Non-pigmented ciliary epithelial cell (primary cell): ENCODE measurements at regions not wholly inside any gene's neighbourhood (a gene's known extent, or its start where the extent isn't known, plus 50 kb on each side); places are given as distances from the start of the nearest gene placed in this dataset.
A peak's percentile ranks its signal among the peaks of the same experiment; 100 is the strongest.

ENCODE experiments used
- DNase-seq: peaks from one replicate; pipeline ENCODE4 v3.0.0-alpha.2; 2010; ENCODE audit warnings: low read depth

GRCh38 chr16:86889974-86890373 is 311.6 kb downstream of the FOXL1 start:
- no peak for DNase-seq

- DNase-seq = no peak
These were observed 312.8 kb downstream of the FOXL1 start for GRCh38 chr16:86891121-86891520.

DNA sequence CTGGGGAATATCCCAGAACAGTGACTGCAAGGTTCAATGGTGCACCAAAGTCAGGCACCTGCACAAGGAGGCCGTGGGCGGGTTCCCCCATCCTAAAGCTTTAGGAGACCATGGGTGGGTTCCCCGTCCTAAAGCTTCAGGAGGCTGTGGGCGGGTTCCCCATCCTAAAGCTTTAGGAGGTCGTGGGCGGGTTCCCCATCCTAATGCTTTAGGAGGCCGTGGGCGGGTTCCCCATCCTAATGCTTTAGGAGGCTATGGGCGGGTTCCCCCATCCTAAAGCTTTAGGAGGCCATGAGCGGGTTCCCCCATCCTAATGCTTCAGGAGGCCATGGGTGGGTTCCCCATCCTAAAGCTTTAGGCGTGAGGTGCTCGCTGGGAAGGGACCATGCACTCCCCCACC is 313.3 kb downstream of the FOXL1 start:
- DNase-seq = no peak

DNA sequence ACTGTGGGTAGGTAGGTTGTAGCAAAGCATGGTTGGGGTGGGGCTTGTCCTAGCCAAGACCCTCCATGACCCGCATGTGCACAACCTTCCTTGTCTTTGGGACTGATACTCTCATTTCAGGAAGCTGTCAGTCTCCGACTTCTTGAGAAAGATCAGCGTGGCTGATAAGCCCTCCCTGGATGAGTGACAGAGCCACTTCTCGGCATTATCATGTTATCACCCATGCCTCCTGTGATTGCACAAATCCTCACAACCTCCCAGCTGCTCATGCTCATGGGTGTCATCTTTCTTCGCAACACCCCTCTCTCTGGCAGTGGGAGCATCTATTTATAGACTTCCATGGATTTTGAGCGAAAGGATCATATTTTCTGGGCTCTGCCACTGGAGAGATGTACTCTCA is 314.2 kb downstream of the FOXL1 start:
- DNase-seq = no peak

GRCh38 chr16:86893506-86893905 is 315.2 kb downstream of the FOXL1 start:
- DNase-seq = no peak

GRCh38 chr16:86894029-86894567 is 315.7 kb downstream of the FOXL1 start:
- DNase-seq = no peak

DNA sequence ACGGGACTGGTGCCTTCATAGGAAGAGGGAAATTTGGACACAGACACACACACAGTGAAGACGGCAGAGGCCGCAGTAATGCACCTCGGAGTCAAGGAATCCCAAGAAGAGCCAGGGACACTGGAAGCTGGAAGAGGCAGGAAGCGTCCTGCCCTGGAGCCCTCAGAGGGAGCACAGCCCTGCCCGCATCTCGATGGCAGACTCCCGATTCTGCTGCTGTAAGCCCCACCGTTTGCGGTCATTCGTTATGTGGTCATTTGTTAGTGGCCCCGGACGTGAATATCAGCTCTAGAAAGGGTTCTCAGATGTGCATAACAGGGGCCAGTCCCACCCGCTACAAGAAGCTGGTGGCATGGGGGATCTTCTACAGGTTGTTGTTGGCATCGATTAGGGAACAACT is 316.6 kb downstream of the FOXL1 start:
- DNase-seq = no peak

GRCh38 chr16:86895606-86896005 is 317.3 kb downstream of the FOXL1 start:
- no peak for DNase-seq

DNA sequence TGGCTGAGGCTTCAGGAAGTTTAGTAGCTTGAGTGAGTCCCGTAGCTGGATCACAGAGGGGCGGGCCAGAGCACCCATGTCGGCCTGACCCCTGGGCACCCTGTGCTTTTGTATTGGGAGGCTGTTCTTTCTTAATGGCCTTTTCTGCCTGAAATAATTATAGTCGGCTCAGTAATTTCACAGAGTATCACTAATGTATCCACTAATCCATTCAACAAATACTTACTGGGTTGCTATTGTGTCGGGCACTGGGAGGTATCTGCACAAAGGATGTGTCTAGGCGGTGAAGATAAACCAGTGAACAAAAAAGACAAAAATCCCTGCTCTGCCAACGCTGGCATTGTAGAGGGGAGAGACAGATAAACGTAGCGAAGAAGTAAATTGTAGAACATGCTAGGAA is 318.6 kb downstream of the FOXL1 start:
- DNase-seq = no peak

GRCh38 chr16:86897486-86897885 is 319.1 kb downstream of the FOXL1 start:
- no peak for DNase-seq

DNA sequence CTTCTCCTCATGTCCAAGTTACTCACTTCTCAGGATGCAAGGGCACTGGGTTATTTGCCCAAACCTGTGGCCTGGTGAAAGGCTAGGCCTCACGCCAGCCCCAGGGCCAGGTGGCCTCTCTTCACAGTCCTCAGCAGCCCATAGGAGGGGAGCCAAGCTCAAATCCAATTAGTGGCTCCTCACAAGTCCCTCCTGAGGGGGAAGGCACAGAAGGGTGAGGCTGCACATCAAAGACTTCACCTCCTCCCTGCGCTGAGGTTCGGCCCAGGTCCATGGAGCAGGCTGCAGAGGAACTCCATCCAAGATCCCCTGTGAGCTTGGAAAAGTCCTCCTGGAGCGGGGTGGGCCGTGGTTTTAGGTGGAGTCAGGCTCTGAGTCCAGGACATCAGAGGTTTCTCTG is 320.0 kb downstream of the FOXL1 start:
- DNase-seq = no peak

- no peak for DNase-seq
These were observed 320.8 kb downstream of the FOXL1 start for GRCh38 chr16:86899151-86899550.

GRCh38 chr16:86899757-86900156 is 321.4 kb downstream of the FOXL1 start:
- no peak for DNase-seq

DNA sequence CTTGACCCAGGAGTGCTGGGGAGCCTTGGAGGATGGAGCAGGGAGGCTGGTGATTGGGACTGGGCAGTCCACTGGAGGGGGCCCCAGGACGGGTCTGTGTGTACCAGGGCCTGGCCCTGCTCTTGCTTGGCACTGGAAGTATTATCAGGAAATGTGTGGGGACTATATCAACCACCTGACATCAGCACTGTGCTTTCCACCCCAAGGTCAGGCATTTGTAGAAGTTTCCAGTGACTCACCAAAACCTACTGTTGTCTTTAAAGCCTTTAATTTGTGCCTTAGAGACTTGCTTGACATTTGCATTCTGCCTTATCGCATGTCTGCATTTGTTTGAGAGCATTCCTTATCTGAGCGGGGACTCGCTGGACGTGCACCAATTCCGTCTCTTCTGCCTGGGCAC is 323.1 kb downstream of the FOXL1 start:
- peak; percentile 34 for DNase-seq

DNA sequence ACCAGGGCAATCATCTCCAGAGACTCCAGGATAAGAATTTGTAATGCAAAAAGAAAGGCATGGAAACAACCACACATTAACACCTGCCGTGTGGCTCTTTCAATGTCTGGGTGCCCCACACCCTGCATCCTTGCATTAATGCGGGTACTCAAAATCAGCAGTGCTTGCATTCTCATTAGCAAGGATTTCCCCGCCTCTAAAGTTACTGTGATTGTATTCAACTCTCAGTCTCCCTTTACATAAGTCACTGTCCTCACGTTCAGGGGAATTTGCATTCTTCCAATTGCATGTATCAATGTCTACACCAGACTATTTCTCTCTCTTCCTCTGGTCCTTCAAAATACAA is 324.3 kb downstream of the FOXL1 start:
- DNase-seq = no peak

GRCh38 chr16:86903068-86903467 is 324.7 kb downstream of the FOXL1 start:
- DNase-seq = no peak

DNA sequence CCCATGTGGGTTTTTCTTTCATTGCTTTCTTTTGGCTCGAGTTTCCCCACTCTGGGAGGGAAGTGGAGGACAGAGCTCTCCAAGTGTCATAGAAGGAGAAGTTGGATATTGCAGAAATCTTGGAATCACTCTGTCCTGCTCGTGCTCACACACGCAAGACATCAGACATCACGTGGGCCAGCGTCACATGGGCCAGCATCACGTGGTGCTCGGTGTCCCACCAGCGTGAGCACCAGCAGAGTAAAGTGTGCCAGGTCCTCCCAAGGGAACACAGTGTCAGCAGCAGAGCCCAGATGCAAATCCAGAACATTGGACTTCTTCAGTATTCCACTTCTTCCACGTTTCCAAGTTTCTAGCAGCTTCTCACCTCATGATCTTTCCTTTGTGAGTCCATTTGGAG is 327.0 kb downstream of the FOXL1 start:
- DNase-seq = no peak

DNA sequence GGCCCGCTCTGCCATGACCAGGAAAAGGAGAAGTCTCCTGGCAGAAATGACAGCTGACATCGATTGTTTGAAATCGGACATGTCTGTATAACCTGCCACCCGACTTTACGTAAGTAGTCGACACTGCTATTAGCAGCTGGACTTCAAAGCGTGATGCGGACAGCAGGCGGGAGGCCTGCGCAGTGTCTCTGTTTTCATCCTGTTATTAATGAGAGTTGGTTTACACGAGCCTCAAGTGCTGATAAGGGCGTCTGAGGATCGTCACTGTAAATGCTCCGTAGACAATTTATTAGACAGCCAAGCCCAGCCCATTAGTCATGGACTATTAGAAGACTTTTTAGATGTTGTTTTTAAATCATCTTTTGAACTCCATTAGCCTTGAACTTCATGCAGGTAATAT is 328.3 kb downstream of the FOXL1 start:
- DNase-seq = no peak

DNA sequence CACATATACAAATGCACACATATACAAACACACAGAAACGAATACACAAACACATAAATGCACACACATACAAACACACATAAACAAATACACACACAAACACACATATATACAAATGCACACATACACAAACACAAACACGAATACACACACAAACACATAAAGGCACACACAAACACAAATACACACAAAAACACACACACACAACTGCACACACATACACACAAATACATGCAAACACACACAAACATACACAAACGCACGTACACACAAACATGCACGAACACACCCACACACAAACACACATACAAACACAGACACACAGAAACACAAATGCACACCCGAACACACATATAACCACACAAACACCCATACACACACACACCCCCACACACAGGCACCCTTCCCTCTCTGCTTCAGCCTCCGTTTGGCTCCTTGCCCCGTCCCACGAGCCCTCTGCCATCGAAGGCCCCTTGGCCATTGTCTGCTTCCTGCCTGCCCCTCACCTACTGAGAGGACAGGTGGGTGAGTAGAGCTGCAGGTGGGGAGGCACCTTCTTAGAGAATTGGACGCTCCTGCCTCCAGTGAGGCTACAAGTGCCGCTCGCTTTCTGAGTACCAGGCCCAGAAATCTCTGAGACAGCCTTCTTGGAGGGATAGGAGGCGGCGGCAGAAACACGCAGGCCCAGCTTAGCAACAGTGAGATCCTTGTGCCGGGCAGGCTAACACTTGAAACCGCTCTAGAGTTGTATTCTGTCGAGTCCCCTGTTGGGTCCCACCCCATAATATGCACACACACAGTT is 331.2 kb downstream of the FOXL1 start:
- no peak for DNase-seq

GRCh38 chr16:86910161-86910769 is 331.9 kb downstream of the FOXL1 start:
- DNase-seq = no peak

DNA sequence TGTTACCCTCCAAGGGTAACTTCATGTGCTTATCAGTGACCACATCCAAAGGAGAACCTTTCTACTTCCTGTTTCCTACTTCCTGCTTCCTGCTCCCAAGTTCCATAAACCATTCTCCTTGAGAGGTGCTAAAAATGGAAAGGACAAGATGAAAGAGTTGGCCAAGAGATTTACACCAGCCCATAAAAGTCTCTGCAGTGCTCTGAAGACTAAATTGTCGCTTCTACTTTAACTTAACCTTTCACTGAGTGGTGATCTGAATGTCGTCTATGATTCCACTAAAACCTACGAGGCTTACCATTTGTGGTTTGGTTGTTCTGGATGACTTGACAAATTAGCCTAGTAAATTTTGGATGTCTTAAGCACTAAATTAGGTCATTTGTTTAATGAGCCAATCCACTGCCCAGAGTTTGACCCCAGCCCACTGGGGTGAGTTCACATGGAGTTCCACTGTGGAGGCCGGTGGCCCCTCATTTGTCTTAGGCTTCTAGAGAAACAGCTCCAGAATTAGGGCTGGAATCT is 333.1 kb downstream of the FOXL1 start:
- DNase-seq = no peak

- DNase-seq = no peak
These were observed 335.5 kb downstream of the FOXL1 start for GRCh38 chr16:86913886-86914285.

- DNase-seq = no peak
These were observed 336.7 kb downstream of the FOXL1 start for GRCh38 chr16:86914876-86915717.
